Endothelial cell of umbilical vein (primary cell): ENCODE measurements at regions not wholly inside any gene's neighbourhood (a gene's known extent, or its start where the extent isn't known, plus 50 kb on each side); places are given as distances from the start of the nearest gene placed in this dataset.

Experiments used
- BruUV-seq: library from RNA; stranded (reverse); fragments of 400-500 nt; replicated peaks from 2 replicates; lab custom pipeline; 2021; lab: Mats Ljungman, UMichigan
- CTCF ChIA-PET: fragments of 300-600, 350-600 bp; sonication (Branson Sonifier 250); formaldehyde crosslinking; loops from one replicate; lab custom pipeline; 2021; ENCODE audit warnings: antibody characterized with exemption, inconsistent platforms; lab: Charles Lee
- POLR2A ChIA-PET: fragments of 300-600, 350-600 bp; sonication (Branson Sonifier 250); formaldehyde crosslinking; loops from one replicate; lab custom pipeline; 2021; ENCODE audit warnings: antibody characterized with exemption, inconsistent platforms; lab: Charles Lee
- DNase-seq: peaks from one replicate; pipeline ENCODE4 v3.0.0-alpha.2; 2011; ENCODE audit warnings: low read depth, low spot score
- FAIRE-seq: peaks from 2 replicates; lab custom pipeline; 2011; peaks lifted over from hg19 to GRCh38; lab: Jason Lieb, UNC
- H2AFZ ChIP-seq: 2 replicates; pipeline ENCODE4 v1.6.0; 2012; ENCODE audit warnings: low read depth, low read length, control low read depth, inconsistent platforms
- H3K27ac ChIP-seq: 2 replicates; pipeline ENCODE4 v1.5.1; 2011; ENCODE audit warnings: low read depth, mild to moderate bottlenecking, control low read depth, low read length, moderate library complexity; ENCODE audit not compliant: insufficient read depth
- H3K27me3 ChIP-seq, 2 experiments: 2 replicates each; pipeline versions ENCODE4 v1.6.0 to v1.6.1; 2011; ENCODE audit warnings: low read length in 2 of 2, mixed read lengths in 1 of 2; ENCODE audit not compliant: control insufficient read depth in 2 of 2, insufficient read depth in 2 of 2
- H3K36me3 ChIP-seq, 2 experiments: 2 replicates in 1 of 2; 3 replicates in 1 of 2; pipeline ENCODE4 v1.5.1; 2011; ENCODE audit warnings: low read length in 2 of 2, mild to moderate bottlenecking in 1 of 2, moderate library complexity in 1 of 2; ENCODE audit not compliant: control insufficient read depth in 2 of 2, insufficient read depth in 2 of 2; ENCODE audit errors: extremely low read depth in 1 of 2
- H3K4me1 ChIP-seq: 3 replicates; pipeline ENCODE4 v1.5.1; 2011; ENCODE audit warnings: mild to moderate bottlenecking, low read length; ENCODE audit not compliant: control insufficient read depth, insufficient read depth; ENCODE audit errors: extremely low read depth
- H3K4me2 ChIP-seq: 2 replicates; pipeline ENCODE4 v1.6.1; 2011; ENCODE audit warnings: low read length, control low read depth, mixed read lengths; ENCODE audit not compliant: insufficient read depth
- H3K4me3 ChIP-seq, 3 experiments: fragments of 200-600 bp in 1 of 3; sonication (generic), shearing (Covaris generic) in 1 of 3; replicated peaks in 1 of 3; 2 replicates each; pipeline ENCODE4 v1.5.1; 2011 to 2016; ENCODE audit warnings: control low read depth in 3 of 3, low read length in 3 of 3, mild to moderate bottlenecking in 2 of 3, inconsistent platforms in 1 of 3, low read depth in 1 of 3, moderate library complexity in 1 of 3; ENCODE audit not compliant: insufficient read depth in 1 of 3
- H3K79me2 ChIP-seq: 2 replicates; pipeline ENCODE4 v1.6.0; 2012; ENCODE audit warnings: low read length, inconsistent platforms; ENCODE audit not compliant: control insufficient read depth, insufficient read depth
- H3K9ac ChIP-seq: replicated peaks from 2 replicates; pipeline ENCODE3; 2011; ENCODE audit warnings: low read length, control low read depth; ENCODE audit not compliant: insufficient read depth; ENCODE audit errors: extremely low read depth
- H3K9me1 ChIP-seq: replicated peaks from 3 replicates; pipeline ENCODE4 v1.6.0; 2011; ENCODE audit warnings: mild to moderate bottlenecking, low read length; ENCODE audit not compliant: control insufficient read depth, insufficient read depth; ENCODE audit errors: extremely low read depth
- H3K9me3 ChIP-seq: replicated peaks from 2 replicates; pipeline ENCODE4 v1.5.1; 2012; ENCODE audit warnings: low read length, inconsistent platforms; ENCODE audit not compliant: control insufficient read depth, insufficient read depth
- H4K20me1 ChIP-seq: replicated peaks from 2 replicates; pipeline ENCODE3; 2011; ENCODE audit warnings: mild to moderate bottlenecking, low read length; ENCODE audit not compliant: control insufficient read depth, insufficient read depth; ENCODE audit errors: extremely low read depth
- EZH2 ChIP-seq: IDR thresholded peaks from 2 replicates; pipeline ENCODE4 v1.6.1; 2012; ENCODE audit warnings: borderline replicate concordance, low read depth, mild to moderate bottlenecking, moderate library complexity, low read length, inconsistent platforms; ENCODE audit not compliant: severe bottlenecking
- FOS ChIP-seq: IDR thresholded peaks from 2 replicates; pipeline ENCODE4 v1.6.1; 2011; ENCODE audit warnings: mild to moderate bottlenecking, low read length, moderate library complexity, borderline replicate concordance; ENCODE audit not compliant: insufficient read depth
- GATA2 ChIP-seq: IDR thresholded peaks from 2 replicates; pipeline ENCODE4 v1.7.0; 2011; ENCODE audit warnings: low read depth, mild to moderate bottlenecking, moderate library complexity, mixed read lengths, low read length; ENCODE audit not compliant: insufficient read length, insufficient read depth
- JUN ChIP-seq: IDR thresholded peaks from 2 replicates; pipeline ENCODE4 v1.6.1; 2011; ENCODE audit warnings: borderline replicate concordance, low read depth; ENCODE audit not compliant: insufficient read length, insufficient read depth
- MYC ChIP-seq: IDR thresholded peaks from one replicate; pipeline ENCODE4 v1.6.1; 2011; ENCODE audit warnings: mild to moderate bottlenecking, low read depth, low read length
- POLR2A ChIP-seq: IDR thresholded peaks from 2 replicates; pipeline ENCODE4 v1.6.1; 2012; ENCODE audit warnings: low read depth, mild to moderate bottlenecking, control low read depth, low read length
- POLR2AphosphoS5 ChIP-seq: IDR thresholded peaks from 2 replicates; pipeline ENCODE4 v1.6.1; 2012; ENCODE audit warnings: low read depth, mild to moderate bottlenecking, control low read depth, low read length, moderate library complexity; ENCODE audit not compliant: insufficient read depth
- dilution Hi-C: fragments of 300-500 bp; cut with MboI; formaldehyde crosslinking; loops from one replicate; pipeline ENCODE4 v1.15.0; 2019; ENCODE audit warnings: low sequenced_read_pairs; ENCODE audit not compliant: extremely low pct_ligation_motif_present
- intact Hi-C: fragments of 100-400 bp; cut with micrococcal nuclease; formaldehyde crosslinking; loops from one replicate; pipeline ENCODE4 v1.10.0; 2022
- TF ChIP-seq, protein P1 (sequence below): IDR thresholded peaks from 2 replicates; pipeline ENCODE4 v1.6.1; 2011; ENCODE audit not compliant: insufficient read depth, insufficient read length
- TF ChIP-seq, protein P2 (sequence below), 2 donors: IDR thresholded peaks; 1 replicate in 1 of 2; 2 replicates in 1 of 2; pipeline ENCODE4 v1.5.1; 2011; ENCODE audit warnings: low read length in 2 of 2, mild to moderate bottlenecking in 2 of 2, moderate library complexity in 2 of 2, control low read depth in 1 of 2, inconsistent platforms in 1 of 2, low read depth in 1 of 2; ENCODE audit not compliant: insufficient read depth in 1 of 2; ENCODE audit errors: extremely low read depth in 1 of 2

- no peaks in the 10 kb centered on the region for H3K9me3 ChIP-seq
- DNase-seq, result no peak
- H3K27me3 ChIP-seq, result peaks cover 0 to 2% of the 10 kb centered on the region in 2 experiments
- no TSS peak for BruUV-seq
- no peak overlapping the region for H3K9ac ChIP-seq
- dilution Hi-C loops (no loop called here), intact Hi-C loops (no loop called here)
- no peak overlapping the region for H3K4me2 ChIP-seq
- no peak overlapping the region for H2AFZ ChIP-seq
- TF ChIP-seq, protein P1, sequence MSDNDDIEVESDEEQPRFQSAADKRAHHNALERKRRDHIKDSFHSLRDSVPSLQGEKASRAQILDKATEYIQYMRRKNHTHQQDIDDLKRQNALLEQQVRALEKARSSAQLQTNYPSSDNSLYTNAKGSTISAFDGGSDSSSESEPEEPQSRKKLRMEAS, result no peak
- TF ChIP-seq, protein P2, sequence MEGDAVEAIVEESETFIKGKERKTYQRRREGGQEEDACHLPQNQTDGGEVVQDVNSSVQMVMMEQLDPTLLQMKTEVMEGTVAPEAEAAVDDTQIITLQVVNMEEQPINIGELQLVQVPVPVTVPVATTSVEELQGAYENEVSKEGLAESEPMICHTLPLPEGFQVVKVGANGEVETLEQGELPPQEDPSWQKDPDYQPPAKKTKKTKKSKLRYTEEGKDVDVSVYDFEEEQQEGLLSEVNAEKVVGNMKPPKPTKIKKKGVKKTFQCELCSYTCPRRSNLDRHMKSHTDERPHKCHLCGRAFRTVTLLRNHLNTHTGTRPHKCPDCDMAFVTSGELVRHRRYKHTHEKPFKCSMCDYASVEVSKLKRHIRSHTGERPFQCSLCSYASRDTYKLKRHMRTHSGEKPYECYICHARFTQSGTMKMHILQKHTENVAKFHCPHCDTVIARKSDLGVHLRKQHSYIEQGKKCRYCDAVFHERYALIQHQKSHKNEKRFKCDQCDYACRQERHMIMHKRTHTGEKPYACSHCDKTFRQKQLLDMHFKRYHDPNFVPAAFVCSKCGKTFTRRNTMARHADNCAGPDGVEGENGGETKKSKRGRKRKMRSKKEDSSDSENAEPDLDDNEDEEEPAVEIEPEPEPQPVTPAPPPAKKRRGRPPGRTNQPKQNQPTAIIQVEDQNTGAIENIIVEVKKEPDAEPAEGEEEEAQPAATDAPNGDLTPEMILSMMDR (IDR thresholded peaks at IDR 0.05; ENCODE audit: extremely low read depth in 1 of 2, insufficient read depth in 1 of 2, low read depth in 1 of 2, low read length in 2 of 2), result no peak
- TF ChIP-seq POLR2A (no peak), EZH2 (no peak), GATA2 (no peak), FOS (no peak), MYC (no peak), POLR2AphosphoS5 (no peak), JUN (no peak)
- no peak overlapping the region for H3K4me3 ChIP-seq
- no peak overlapping the region for H3K27ac ChIP-seq
- H4K20me1 ChIP-seq, result no peaks in the 10 kb centered on the region
- H3K36me3 ChIP-seq, result no peaks in the 10 kb centered on the region
- no peak for FAIRE-seq
- POLR2A ChIA-PET, result no interaction called here
- H3K4me1 ChIP-seq, result no peaks in the 10 kb centered on the region
- H3K79me2 ChIP-seq, result no peaks in the 10 kb centered on the region
- CTCF ChIA-PET, result no interaction called here
- H3K9me1 ChIP-seq, result peaks cover 2% of the 10 kb centered on the region
These were observed 130.9 kb upstream of the ALCAM start for GRCh38 chr3:105235785-105236184.
